Immature natural killer cell (primary cell): ENCODE measurements at regions not wholly inside any gene's neighbourhood (a gene's known extent, or its start where the extent isn't known, plus 50 kb on each side); places are given as distances from the start of the nearest gene placed in this dataset.

Experiments
- DNase-seq, 3 donors: peaks; one replicate each; pipeline ENCODE4 v3.0.0; 2022; ENCODE audit warnings: mixed read lengths in 1 of 3
- H3K27ac Mint-ChIP-seq, 6 donors: one replicate each; pipeline ENCODE4 v1.8.0; 2020; ENCODE audit warnings: mixed read lengths in 6 of 6, mild to moderate bottlenecking in 5 of 6, inconsistent platforms in 4 of 6, moderate library complexity in 3 of 6
- H3K27me3 Mint-ChIP-seq, 3 donors: one replicate each; pipeline ENCODE4 v1.8.0; 2020 to 2021; ENCODE audit warnings: low read depth in 3 of 3, mild to moderate bottlenecking in 3 of 3, mixed read lengths in 3 of 3, moderate library complexity in 3 of 3, inconsistent platforms in 1 of 3
- H3K36me3 Mint-ChIP-seq, 3 donors: one replicate each; pipeline ENCODE4 v1.8.0; 2020; ENCODE audit warnings: mixed read lengths in 3 of 3, inconsistent platforms in 2 of 3, mild to moderate bottlenecking in 2 of 3
- H3K4me1 Mint-ChIP-seq, 2 donors: one replicate each; pipeline ENCODE4 v1.8.0; 2020; ENCODE audit warnings: inconsistent platforms in 2 of 2, mild to moderate bottlenecking in 2 of 2, mixed read lengths in 2 of 2, moderate library complexity in 1 of 2
- H3K4me3 Mint-ChIP-seq, 5 donors: one replicate each; pipeline ENCODE4 v1.8.0; 2020; ENCODE audit warnings: mild to moderate bottlenecking in 5 of 5, mixed read lengths in 5 of 5, inconsistent platforms in 3 of 5, moderate library complexity in 3 of 5
- H3K9me3 Mint-ChIP-seq, 6 donors: one replicate each; pipeline ENCODE4 v1.8.0; 2020; ENCODE audit warnings: mild to moderate bottlenecking in 6 of 6, mixed read lengths in 6 of 6, inconsistent platforms in 4 of 6, moderate library complexity in 3 of 6

GRCh38 chr1:199307496-199308264, 668.8 kb downstream of the PTPRC start:
- H3K4me1 Mint-ChIP-seq, result peaks cover 0 to 3% of the 10 kb centered on the region in 2 donors
- peaks cover 0 to 11% (median 2%) of the 10 kb centered on the region in 3 donors for H3K27me3 Mint-ChIP-seq
- peaks cover 0 to 5% (median 0%) of the 10 kb centered on the region in 6 donors for H3K9me3 Mint-ChIP-seq
- no peak overlapping the region for H3K27ac Mint-ChIP-seq
- DNase-seq, result no peak
- H3K4me3 Mint-ChIP-seq, result no peak overlapping the region
- H3K36me3 Mint-ChIP-seq, result no peaks in the 10 kb centered on the region

DNA sequence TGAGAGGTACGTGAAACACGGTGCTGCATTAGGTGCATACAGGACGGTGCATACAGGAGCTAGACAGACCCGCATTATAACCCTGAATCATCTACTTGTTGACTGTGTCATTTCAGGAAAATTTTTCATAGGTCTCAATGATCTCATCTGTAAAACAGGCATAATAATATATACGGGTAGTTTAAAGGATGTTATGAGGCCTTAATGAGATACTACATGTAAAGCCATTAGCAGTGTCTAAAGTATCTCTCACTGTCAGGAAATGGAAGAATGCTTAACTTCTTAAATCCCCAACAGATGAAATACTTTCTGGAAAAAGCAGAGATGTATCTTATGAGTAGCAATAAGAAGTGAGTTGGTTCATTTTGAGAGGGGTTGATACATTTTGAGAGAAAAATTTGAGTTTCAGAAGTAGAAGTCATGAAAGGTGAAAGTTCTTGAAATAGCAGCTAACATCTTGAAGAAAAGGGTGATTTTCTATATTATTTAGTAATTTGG, 669.6 kb downstream of the PTPRC start:
- Mint-ChIP-seq H3K4me3 (no peak overlapping the region), H3K36me3 (no peaks in the 10 kb centered on the region), H3K9me3 (peaks cover 0 to 5% (median 0%) of the 10 kb centered on the region in 6 donors), H3K27ac (no peak overlapping the region), H3K27me3 (peaks cover 0 to 11% (median 2%) of the 10 kb centered on the region in 3 donors), H3K4me1 (peaks cover 0 to 4% of the 10 kb centered on the region in 2 donors)
- DNase-seq, result no peak

GRCh38 chr1:199310708-199311107, 671.9 kb downstream of the PTPRC start:
- no peaks in the 10 kb centered on the region for H3K36me3 Mint-ChIP-seq

DNA sequence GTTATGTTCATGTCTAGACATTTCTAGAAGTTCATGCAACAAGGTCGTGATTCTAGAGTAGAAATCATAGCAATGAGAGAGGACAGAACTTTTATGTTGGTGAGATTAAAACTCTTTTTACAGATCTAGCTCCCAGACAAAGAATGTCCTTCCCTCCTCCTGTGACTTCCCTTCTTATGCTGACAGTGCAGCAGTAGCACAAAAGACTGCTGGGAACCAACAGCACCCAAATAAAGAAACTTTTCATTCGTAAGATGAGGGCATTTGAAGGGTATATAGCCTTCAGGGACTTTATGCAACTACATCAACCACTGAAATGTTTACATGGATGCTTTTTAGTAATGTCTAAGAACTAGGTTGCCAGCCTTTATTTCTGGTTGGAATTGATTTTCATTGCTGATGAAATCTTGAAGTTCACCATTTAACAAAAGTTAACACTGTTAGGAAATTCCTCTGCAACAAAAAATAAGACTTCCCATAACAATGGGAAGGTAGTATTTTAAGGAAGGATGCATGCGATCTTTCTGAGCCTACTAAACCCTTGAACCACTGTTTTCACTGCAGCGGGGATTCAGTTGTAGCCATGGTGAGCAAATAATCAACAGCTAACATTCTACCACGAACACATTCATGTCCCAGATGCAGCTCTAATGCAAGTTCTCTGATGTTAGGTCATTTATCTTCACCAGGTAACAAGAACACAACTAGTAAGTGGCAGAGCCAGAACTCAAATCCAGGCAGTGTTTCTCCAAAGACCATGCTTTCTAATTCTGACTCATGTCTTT, 672.8 kb downstream of the PTPRC start:
- Mint-ChIP-seq H3K27me3 (peaks cover 0 to 8% (median 2%) of the 10 kb centered on the region in 3 donors), H3K36me3 (no peaks in the 10 kb centered on the region), H3K27ac (no peak overlapping the region), H3K4me1 (peaks cover 0 to 4% of the 10 kb centered on the region in 2 donors), H3K4me3 (no peak overlapping the region), H3K9me3 (no peaks in the 10 kb centered on the region)
- DNase-seq, result no peak

More at GRCh38 chr1:199310708-199311107, 671.9 kb downstream of the PTPRC start:
- Mint-ChIP-seq H3K9me3 (no peaks in the 10 kb centered on the region), H3K4me1 (peaks cover 0 to 4% of the 10 kb centered on the region in 2 donors), H3K4me3 (no peak overlapping the region), H3K27me3 (peaks cover 0 to 11% (median 2%) of the 10 kb centered on the region in 3 donors), H3K27ac (no peak overlapping the region)
- DNase-seq, result no peak

- H3K27ac Mint-ChIP-seq, result no peak overlapping the region
- H3K27me3 Mint-ChIP-seq, result peaks cover 0 to 5% (median 0%) of the 10 kb centered on the region in 3 donors
- no peak for DNase-seq
- peaks cover 0 to 4% of the 10 kb centered on the region in 2 donors for H3K4me1 Mint-ChIP-seq
- H3K36me3 Mint-ChIP-seq, result no peaks in the 10 kb centered on the region
- no peak overlapping the region for H3K4me3 Mint-ChIP-seq
- no peaks in the 10 kb centered on the region for H3K9me3 Mint-ChIP-seq
Measured at GRCh38 chr1:199312626-199313025, 673.8 kb downstream of the PTPRC start.

GRCh38 chr1:199313444-199313843, 674.6 kb downstream of the PTPRC start:
- Mint-ChIP-seq H3K27ac (no peak overlapping the region), H3K9me3 (no peaks in the 10 kb centered on the region), H3K4me1 (peaks cover 0 to 4% of the 10 kb centered on the region in 2 donors), H3K27me3 (peaks cover 0 to 3% (median 0%) of the 10 kb centered on the region in 3 donors), H3K4me3 (no peak overlapping the region), H3K36me3 (no peaks in the 10 kb centered on the region)
- DNase-seq, result no peak

DNA sequence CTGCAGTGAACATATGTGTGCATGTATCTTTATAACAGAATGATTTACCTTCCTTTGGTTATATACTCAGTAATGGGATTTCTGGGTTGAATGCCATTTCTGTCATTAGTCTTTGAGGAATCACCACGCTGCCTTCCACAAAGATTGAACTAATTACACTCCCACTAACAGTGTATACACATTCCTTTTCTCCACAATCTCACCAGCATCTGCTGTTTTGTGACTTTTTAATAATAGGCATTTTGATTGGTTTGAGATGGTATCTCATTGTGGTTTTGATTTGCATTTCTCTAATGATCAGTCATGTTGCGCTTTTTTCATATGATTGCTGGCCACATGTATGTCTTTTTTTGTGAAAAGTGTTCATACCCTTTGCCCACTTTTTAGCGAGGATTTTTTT, 680.5 kb downstream of the PTPRC start:
- peaks cover 0 to 3% (median 0%) of the 10 kb centered on the region in 6 donors for H3K9me3 Mint-ChIP-seq
- no peaks in the 10 kb centered on the region for H3K4me1 Mint-ChIP-seq
- H3K27me3 Mint-ChIP-seq, result peaks cover 0 to 3% (median 1%) of the 10 kb centered on the region in 3 donors
- H3K4me3 Mint-ChIP-seq, result no peak overlapping the region
- DNase-seq, result no peak
- no peaks in the 10 kb centered on the region for H3K36me3 Mint-ChIP-seq
- H3K27ac Mint-ChIP-seq, result no peak overlapping the region

DNA sequence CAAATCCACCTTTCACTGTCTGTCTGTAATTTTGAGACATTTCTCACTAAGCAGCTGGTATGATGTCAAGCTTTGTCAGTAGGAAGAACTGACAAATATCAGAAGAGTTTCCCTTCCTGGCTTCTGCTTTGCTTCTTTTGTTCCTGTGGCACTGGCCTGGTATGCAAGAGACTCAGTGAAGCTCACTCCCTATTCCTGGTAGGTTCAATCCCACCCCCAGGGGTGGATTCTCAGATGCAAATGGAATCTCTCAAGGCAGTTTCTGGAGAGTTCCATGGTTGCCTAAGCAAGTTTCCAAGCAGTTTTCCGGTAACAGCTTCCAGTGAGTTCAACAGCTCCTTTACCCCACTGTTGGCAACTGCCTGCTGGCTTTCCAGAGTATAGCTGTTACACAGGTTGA, 683.4 kb downstream of the PTPRC start:
- Mint-ChIP-seq H3K36me3 (peaks cover 0 to 5% (median 0%) of the 10 kb centered on the region in 3 donors), H3K9me3 (peaks cover 0 to 11% (median 1%) of the 10 kb centered on the region in 6 donors), H3K27ac (no peak overlapping the region), H3K27me3 (peaks cover 3 to 7% (median 6%) of the 10 kb centered on the region in 3 donors), H3K4me1 (no peaks in the 10 kb centered on the region), H3K4me3 (no peak overlapping the region)
- no peak for DNase-seq

DNA sequence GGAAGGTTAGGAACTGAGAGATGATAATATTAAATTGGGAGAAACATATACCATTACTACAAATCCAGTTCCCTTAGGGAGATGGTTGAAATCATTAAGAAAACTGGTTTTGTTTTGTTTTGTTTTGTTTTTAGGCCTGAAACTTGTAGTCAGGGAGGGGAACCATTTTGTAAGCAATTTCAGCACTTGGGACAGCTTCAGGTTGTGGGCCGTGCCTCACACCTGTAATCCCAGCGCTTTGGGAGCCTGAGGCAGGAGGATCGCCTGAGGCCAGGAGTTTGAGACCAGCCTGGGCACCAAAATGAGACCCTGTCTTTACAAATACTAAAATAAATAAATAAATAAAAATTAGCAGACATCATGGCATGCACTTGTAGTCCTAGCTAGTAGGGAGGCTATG, 694.3 kb upstream of the NR5A2 start:
- no peak for DNase-seq
- no peaks in the 10 kb centered on the region for H3K36me3 Mint-ChIP-seq
- H3K4me3 Mint-ChIP-seq, result no peak overlapping the region
- H3K9me3 Mint-ChIP-seq, result no peaks in the 10 kb centered on the region
- no peak overlapping the region for H3K27ac Mint-ChIP-seq
- no peaks in the 10 kb centered on the region for H3K4me1 Mint-ChIP-seq
- H3K27me3 Mint-ChIP-seq, result peaks cover 0 to 2% (median 1%) of the 10 kb centered on the region in 3 donors

DNA sequence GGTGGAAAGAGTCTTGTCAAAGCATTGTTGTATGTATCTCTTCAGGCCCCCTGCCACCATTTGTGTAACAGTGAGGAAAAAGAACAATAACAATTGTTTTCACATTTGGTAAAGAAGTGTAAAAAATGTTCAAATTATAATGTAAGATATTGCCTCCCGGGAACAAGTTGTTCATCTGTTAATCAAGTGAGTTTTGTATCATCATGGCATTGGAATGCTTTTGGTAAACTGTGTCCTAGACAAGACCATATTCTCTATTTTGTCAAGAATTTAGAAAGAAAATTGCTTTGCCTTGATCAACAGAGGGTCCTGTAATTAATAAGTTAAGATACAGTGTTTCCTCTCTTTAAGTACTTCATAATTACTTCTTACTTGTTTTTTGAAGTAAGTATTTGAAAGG, 692.0 kb upstream of the NR5A2 start:
- no peaks in the 10 kb centered on the region for H3K36me3 Mint-ChIP-seq
- H3K4me1 Mint-ChIP-seq, result no peaks in the 10 kb centered on the region
- H3K27me3 Mint-ChIP-seq, result peaks cover 0 to 5% (median 4%) of the 10 kb centered on the region in 3 donors
- DNase-seq, result no peak
- peaks cover 0 to 3% (median 0%) of the 10 kb centered on the region in 6 donors for H3K9me3 Mint-ChIP-seq
- no peak overlapping the region for H3K4me3 Mint-ChIP-seq
- H3K27ac Mint-ChIP-seq, result no peak overlapping the region

- Mint-ChIP-seq H3K27ac (no peak overlapping the region), H3K9me3 (peaks cover 0 to 3% (median 0%) of the 10 kb centered on the region in 6 donors), H3K4me3 (no peak overlapping the region), H3K27me3 (peaks cover 0 to 7% (median 3%) of the 10 kb centered on the region in 3 donors), H3K4me1 (no peaks in the 10 kb centered on the region), H3K36me3 (no peaks in the 10 kb centered on the region)
- no peak for DNase-seq
Measured at GRCh38 chr1:199336745-199337640, 690.5 kb upstream of the NR5A2 start.

GRCh38 chr1:199338760-199339159, 688.8 kb upstream of the NR5A2 start:
- peaks cover 0 to 10% (median 7%) of the 10 kb centered on the region in 3 donors for H3K27me3 Mint-ChIP-seq

GRCh38 chr1:199352351-199352750, 675.2 kb upstream of the NR5A2 start:
- Mint-ChIP-seq H3K27me3 (peaks cover 2 to 8% (median 4%) of the 10 kb centered on the region in 3 donors), H3K4me3 (no peak overlapping the region), H3K27ac (no peak overlapping the region), H3K36me3 (peaks cover 0 to 3% (median 0%) of the 10 kb centered on the region in 3 donors), H3K9me3 (peaks cover 2 to 7% (median 4%) of the 10 kb centered on the region in 6 donors), H3K4me1 (no peaks in the 10 kb centered on the region)
- DNase-seq, result no peak

More at GRCh38 chr1:199338760-199339159, 688.8 kb upstream of the NR5A2 start:
- no peaks in the 10 kb centered on the region for H3K36me3 Mint-ChIP-seq
- no peaks in the 10 kb centered on the region for H3K4me1 Mint-ChIP-seq
- H3K27ac Mint-ChIP-seq, result no peak overlapping the region
- H3K9me3 Mint-ChIP-seq, result peaks cover 0 to 3% (median 0%) of the 10 kb centered on the region in 6 donors
- DNase-seq, result no peak
- H3K4me3 Mint-ChIP-seq, result no peak overlapping the region
